C4-2B (cell line): ENCODE measurements at regions not wholly inside any gene's neighbourhood (a gene's known extent, or its start where the extent isn't known, plus 50 kb on each side); places are given as distances from the start of the nearest gene placed in this dataset.
"Not testable (repeated sequence)": the region's sequence is repeated elsewhere in the genome, so short reads cannot be mapped to it uniquely, and the experiment has no call there.

Experiments
- H3K27ac ChIP-seq: fragments of 450-650 bp; 2 replicates; pipeline ENCODE4 v1.5.1; 2017
- ZFX ChIP-seq: fragments of 450-650 bp; IDR thresholded peaks from 2 replicates; pipeline ENCODE4 v1.6.1; 2017
- TF ChIP-seq, protein P1 (sequence below): fragments of 450-650 bp; conservative IDR thresholded peaks from 2 replicates; pipeline ENCODE4 v1.5.1; 2017; ENCODE audit warnings: mild to moderate bottlenecking

GRCh38 chrX:81405781-81406180 is 203.9 kb downstream of the SH3BGRL start:
- H3K27ac ChIP-seq: no peak overlapping the region
- TF ChIP-seq, protein P1, sequence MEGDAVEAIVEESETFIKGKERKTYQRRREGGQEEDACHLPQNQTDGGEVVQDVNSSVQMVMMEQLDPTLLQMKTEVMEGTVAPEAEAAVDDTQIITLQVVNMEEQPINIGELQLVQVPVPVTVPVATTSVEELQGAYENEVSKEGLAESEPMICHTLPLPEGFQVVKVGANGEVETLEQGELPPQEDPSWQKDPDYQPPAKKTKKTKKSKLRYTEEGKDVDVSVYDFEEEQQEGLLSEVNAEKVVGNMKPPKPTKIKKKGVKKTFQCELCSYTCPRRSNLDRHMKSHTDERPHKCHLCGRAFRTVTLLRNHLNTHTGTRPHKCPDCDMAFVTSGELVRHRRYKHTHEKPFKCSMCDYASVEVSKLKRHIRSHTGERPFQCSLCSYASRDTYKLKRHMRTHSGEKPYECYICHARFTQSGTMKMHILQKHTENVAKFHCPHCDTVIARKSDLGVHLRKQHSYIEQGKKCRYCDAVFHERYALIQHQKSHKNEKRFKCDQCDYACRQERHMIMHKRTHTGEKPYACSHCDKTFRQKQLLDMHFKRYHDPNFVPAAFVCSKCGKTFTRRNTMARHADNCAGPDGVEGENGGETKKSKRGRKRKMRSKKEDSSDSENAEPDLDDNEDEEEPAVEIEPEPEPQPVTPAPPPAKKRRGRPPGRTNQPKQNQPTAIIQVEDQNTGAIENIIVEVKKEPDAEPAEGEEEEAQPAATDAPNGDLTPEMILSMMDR: no peak
- TF ChIP-seq ZFX: no peak

DNA sequence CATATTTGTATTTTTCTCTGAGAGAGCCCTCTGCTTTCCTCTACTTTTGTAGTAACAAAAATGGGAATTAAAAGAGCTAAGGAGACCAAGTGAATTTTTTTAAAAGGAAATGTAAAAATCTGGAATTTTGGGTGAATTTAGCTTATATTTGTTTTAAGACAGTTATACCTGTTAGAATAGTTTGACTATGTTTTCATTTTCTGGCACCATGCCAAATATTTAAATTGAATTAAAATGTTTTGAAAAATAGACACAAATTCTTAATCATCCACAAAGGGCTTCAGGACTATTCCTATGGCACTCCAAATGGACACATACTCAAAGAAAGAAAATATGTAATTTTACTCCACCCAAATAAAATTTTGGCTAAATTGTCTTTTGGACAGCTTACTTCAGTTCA is 209.6 kb downstream of the SH3BGRL start:
- TF ChIP-seq, protein P1: no peak
- no peak for TF ChIP-seq ZFX
- no peak overlapping the region for H3K27ac ChIP-seq

DNA sequence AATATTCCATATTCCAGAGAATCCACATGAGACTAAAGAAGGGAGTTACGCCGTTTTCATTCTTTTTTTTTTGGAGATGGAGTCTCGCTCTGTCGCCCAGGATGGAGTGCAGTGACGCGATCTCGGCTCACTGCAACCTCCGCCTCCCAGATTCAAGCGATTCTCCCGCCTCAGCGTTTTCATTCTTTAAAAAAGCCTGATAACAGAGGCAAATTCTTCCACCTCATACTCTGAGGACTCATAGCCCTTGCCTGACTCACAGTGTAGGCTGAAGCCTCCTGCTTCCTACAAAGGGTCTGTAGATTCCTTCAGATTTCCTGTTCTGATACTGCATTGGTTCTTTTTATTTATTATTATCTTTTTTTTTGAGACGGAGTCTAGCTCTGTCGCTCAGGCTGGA is 210.5 kb downstream of the SH3BGRL start:
- TF ChIP-seq, protein P1: no peak
- TF ChIP-seq ZFX: no peak
- H3K27ac ChIP-seq: no peak overlapping the region

GRCh38 chrX:81412857-81413256 is 211.0 kb downstream of the SH3BGRL start:
- H3K27ac ChIP-seq: not testable (repeated sequence)

GRCh38 chrX:81414630-81415029 is 212.7 kb downstream of the SH3BGRL start:
- TF ChIP-seq ZFX: no peak
- TF ChIP-seq, protein P1: peak; percentile 25
- no peak overlapping the region for H3K27ac ChIP-seq
